ENCODE measurements at regions not wholly inside any gene's neighbourhood (a gene's known extent, or its start where the extent isn't known, plus 50 kb on each side); places are given as distances from the start of the nearest gene placed in this dataset.

GRCh38 chr11:80239217-80239616 lies 798.4 kb upstream of the TENM4 start:
- TF ChIP-seq CTCF (conservative IDR thresholded peaks at IDR 0.05): no peak
- no peaks in the 10 kb centered on the region for H3K4me1 Mint-ChIP-seq
- peaks cover 23% of the 10 kb centered on the region for H3K9me3 Mint-ChIP-seq
- Histone ChIP-seq H3K27me3 (ENCODE audit: control insufficient read depth, insufficient read depth, low read length, poor library complexity, severe bottlenecking) (no peaks in the 10 kb centered on the region), H3K27ac (ENCODE audit: low read depth, low read length) (no peak overlapping the region), H3K4me3 (ENCODE audit: low read length) (no peak overlapping the region), H3K9me3 (ENCODE audit: control insufficient read depth, low read length) (peaks cover 9% of the 10 kb centered on the region), H3K4me1 (ENCODE audit: control insufficient read depth, insufficient read depth, low read length) (no peaks in the 10 kb centered on the region), H3K36me3 (ENCODE audit: control insufficient read depth, insufficient read depth, low read length) (no peaks in the 10 kb centered on the region), H3K9ac (ENCODE audit: extremely low read depth, low read length, poor library complexity, severe bottlenecking) (no peak overlapping the region)
- H3K27ac Mint-ChIP-seq: no peak overlapping the region
- peaks cover 7% of the 10 kb centered on the region for H3K27me3 Mint-ChIP-seq (ENCODE audit: insufficient read depth)
- DNase-seq: no peak
- no peaks in the 10 kb centered on the region for H3K36me3 Mint-ChIP-seq (ENCODE audit: low read depth)
- no peak overlapping the region for H3K4me3 Mint-ChIP-seq
- 97 to 100% methylated on average over 1 of the region's 1 CpG for WGBS, 2 experiments (ENCODE audit: insufficient coverage in 1 of 2, insufficient read length in 1 of 2)

- Mint-ChIP-seq H3K9me3 (peaks cover 29% of the 10 kb centered on the region), H3K27ac (no peak overlapping the region), H3K4me3 (no peak overlapping the region), H3K36me3 (ENCODE audit: low read depth) (peaks cover 2% of the 10 kb centered on the region), H3K4me1 (no peaks in the 10 kb centered on the region), H3K27me3 (ENCODE audit: insufficient read depth) (peaks cover 2% of the 10 kb centered on the region)
- H3K27me3 ChIP-seq (ENCODE audit: control insufficient read depth, insufficient read depth, low read length, poor library complexity, severe bottlenecking): no peaks in the 10 kb centered on the region
- no peak for TF ChIP-seq CTCF (conservative IDR thresholded peaks at IDR 0.05)
- H3K36me3 ChIP-seq (ENCODE audit: control insufficient read depth, insufficient read depth, low read length): no peaks in the 10 kb centered on the region
- no peak for DNase-seq
- no peak overlapping the region for H3K27ac ChIP-seq (ENCODE audit: low read depth, low read length)
- H3K4me3 ChIP-seq (ENCODE audit: low read length): peak overlapping the region; percentile 8
- no peak overlapping the region for H3K9ac ChIP-seq (ENCODE audit: extremely low read depth, low read length, poor library complexity, severe bottlenecking)
- H3K4me1 ChIP-seq (ENCODE audit: control insufficient read depth, insufficient read depth, low read length): no peaks in the 10 kb centered on the region
- peaks cover 40% of the 10 kb centered on the region for H3K9me3 ChIP-seq (ENCODE audit: control insufficient read depth, low read length)
These were observed 787.1 kb upstream of the TENM4 start for GRCh38 chr11:80227915-80228314.

GRCh38 chr11:80214413-80214812 lies 773.6 kb upstream of the TENM4 start:
- 86 to 100% methylated on average over 1 to 2 of the region's 2 CpGs for WGBS, 2 experiments (ENCODE audit: insufficient coverage in 1 of 2, insufficient read length in 1 of 2)
- H3K27me3 Mint-ChIP-seq (ENCODE audit: insufficient read depth): no peaks in the 10 kb centered on the region

More at GRCh38 chr11:80214413-80214812, 773.6 kb upstream of the TENM4 start:
- H3K27ac ChIP-seq (ENCODE audit: low read depth, low read length): no peak overlapping the region
- TF ChIP-seq CTCF (conservative IDR thresholded peaks at IDR 0.05): no peak
- Mint-ChIP-seq H3K9me3 (peaks cover 2% of the 10 kb centered on the region), H3K36me3 (ENCODE audit: low read depth) (no peaks in the 10 kb centered on the region), H3K4me3 (no peak overlapping the region), H3K4me1 (peaks cover 31% of the 10 kb centered on the region), H3K27ac (no peak overlapping the region)
- H3K27me3 ChIP-seq (ENCODE audit: control insufficient read depth, insufficient read depth, low read length, poor library complexity, severe bottlenecking): peaks cover 22% of the 10 kb centered on the region
- H3K4me1 ChIP-seq (ENCODE audit: control insufficient read depth, insufficient read depth, low read length): peaks cover 3% of the 10 kb centered on the region
- no peaks in the 10 kb centered on the region for H3K9me3 ChIP-seq (ENCODE audit: control insufficient read depth, low read length)
- no peak overlapping the region for H3K4me3 ChIP-seq (ENCODE audit: low read length)
- DNase-seq: no peak
- H3K36me3 ChIP-seq (ENCODE audit: control insufficient read depth, insufficient read depth, low read length): no peaks in the 10 kb centered on the region
- no peak overlapping the region for H3K9ac ChIP-seq (ENCODE audit: extremely low read depth, low read length, poor library complexity, severe bottlenecking)

Measured in endodermal cell (in vitro differentiated cells).